ENCODE measurements at regions not wholly inside any gene's neighbourhood (a gene's known extent, or its start where the extent isn't known, plus 50 kb on each side); places are given as distances from the start of the nearest gene placed in this dataset.

GRCh38 chr11:57103899-57104605 is 77.7 kb upstream of the LRRC55 start:
- no peak for DNase-seq

DNA sequence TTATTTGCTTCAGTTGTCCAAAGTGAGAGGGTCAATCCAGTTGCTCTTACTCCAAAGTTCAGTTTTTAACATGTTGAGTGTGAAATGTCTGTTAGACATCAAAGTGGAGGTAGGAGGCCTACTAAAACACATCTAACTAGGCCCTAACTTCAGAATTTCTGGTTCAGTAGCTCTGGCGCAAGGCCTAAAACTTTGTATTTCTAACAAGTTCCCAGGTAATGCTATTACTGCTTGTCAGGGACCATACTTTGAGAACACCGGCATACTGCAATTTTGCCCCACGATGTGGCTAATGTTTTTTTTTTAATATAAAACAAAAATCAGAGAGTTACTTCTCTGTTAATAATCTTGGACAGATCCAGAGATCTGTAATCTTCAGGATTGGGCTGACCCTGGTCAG is 72.4 kb upstream of the LRRC55 start:
- no peak for DNase-seq

- DNase-seq, result no peak
Measured at GRCh38 chr11:57111619-57112018, 70.1 kb upstream of the LRRC55 start.

DNA sequence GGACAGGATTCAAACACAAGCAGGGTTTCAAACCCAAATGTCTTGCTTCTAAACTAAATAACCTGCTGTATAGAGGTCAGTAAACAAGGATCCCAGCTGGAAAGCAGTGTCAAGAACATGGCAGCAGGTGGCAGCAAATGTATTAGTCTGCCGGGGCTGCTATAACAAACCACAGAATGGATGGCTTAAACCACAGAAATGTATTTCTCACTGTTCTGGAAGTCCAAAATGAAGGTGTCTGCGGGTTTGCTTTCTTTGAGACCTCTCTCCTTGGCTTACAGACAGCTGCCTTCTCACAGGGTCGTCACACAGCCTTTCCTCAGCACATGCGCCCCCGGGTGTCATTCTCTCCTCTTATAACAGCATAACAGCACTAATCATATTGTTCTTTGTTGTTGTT is 65.1 kb upstream of the LRRC55 start:
- peak; percentile 20 to 26 for DNase-seq

DNA sequence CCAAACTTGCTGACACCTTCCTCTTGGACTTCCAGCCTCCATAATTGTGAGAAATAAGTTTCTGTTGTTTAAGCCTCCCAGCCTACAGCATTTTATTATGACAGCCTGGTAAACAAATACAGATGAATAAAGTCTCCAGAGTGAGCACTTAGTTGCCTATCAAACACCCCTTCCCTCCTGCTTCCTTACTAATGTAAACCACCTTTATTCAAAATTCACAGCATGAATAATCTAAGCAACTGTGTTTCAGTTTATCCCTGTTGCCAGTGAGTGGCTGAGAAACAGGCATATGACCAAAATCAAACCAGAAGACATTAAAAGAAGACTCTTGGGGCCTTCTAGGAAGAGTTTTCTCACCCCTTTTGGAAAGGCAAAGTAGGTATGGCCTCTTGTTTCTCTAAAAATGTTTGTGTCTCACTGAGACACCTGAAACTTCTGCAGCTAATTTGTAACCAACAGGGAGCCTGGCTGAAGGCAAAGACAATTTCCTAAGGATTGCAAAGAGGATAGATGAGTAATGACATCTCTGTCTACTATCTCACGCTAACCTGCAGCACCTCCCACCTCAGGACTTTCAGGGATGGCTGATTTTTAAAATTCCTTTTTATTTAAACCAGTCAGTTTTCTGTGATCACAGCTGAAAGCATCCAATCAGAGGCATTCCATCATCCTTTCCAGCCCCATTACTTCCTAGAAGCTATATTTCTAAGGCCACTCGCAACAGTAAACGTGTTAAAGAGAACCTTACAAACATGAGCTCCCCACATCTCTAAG is 61.4 kb upstream of the LRRC55 start:
- no peak for DNase-seq

- DNase-seq, result no peak
Measured at GRCh38 chr11:57121996-57122395, 59.8 kb upstream of the LRRC55 start.

DNA sequence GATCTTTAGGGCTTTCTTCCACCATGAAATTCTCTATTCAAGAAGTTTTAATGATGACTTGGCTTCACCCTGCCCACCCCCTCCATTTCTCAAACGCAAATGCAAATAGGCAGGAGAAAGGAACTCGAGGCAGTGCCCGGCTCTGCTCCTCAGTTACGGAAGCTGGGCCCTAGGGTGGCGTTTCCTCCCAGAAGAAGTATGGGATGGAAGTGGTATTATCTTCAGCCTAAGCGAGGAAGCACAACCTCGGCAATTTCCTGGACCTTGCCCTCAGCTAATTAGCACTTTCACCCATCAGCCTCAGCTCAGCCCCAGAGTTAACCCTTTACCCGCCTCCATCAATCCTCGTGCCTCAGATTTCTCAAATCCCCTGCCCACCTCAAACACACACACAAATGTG is 58.2 kb upstream of the LRRC55 start:
- DNase-seq, result no peak

DNA sequence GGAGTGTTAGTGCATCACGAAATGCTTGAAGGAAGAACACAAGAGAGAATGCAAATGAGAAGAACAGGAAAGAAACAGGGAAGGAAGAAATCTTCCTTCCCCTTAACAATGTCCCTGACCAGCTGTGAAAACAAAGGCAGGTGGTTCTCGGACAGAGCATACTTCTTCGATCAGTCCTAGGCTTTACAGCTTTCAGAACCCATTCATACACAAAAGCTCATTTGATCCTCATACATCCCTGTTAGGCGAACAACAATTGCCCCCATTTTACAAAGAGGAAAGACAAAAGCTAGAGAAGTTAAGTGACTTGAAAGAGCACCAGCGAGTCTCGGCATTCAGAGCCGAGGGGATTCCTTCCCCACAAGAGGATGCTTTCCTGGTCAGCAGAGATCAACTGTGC is 57.2 kb upstream of the LRRC55 start:
- DNase-seq, result no peak

DNA sequence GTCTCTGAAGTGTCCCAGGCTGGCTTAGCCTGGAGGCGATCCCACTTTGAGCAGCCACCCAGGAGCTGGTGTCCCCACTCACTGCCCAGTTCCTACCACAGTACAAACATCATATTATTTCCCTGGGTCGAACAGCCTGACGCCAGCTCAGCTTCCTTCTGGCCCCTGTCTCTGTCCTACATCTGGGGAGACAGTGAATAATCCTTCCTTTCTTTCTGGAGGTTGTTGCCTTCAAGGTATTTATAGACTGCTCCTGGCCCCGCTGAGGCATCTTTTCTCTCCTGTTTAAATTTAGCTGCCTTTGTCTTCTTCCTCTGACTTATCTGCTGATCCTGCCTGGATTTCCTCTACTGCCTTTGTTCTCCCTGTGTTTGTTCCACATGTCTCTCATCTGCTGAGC is 56.8 kb upstream of the LRRC55 start:
- DNase-seq, result no peak

DNA sequence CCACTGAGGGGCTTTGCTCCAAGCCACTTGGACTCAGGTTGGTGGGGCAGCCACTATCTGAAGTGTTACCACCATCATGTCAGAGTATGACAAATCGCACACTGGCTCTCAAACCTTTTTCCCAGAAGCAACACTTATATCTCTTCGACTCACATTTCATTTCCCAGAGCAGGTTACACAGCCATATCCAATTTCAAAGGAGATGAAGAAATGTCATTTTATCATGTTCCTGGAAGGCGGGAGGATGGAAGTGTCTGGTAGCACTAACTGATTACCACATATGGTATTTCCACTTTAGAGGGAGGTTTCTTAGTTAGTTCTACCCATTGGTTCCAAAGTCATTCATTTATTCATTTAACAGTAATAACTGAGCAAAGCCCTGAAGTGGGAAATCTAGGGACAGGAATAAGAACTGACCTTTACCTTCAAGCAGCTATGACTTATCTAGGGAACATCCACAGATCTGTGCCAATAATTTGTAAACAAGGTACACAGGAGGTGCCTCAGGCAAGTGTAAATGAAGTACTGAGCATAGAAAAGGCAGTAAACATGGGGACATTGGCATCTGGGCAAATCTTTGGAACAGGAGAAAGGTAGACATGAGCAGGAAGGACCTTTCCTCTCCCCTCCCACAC is 54.9 kb upstream of the LRRC55 start:
- no peak for DNase-seq

GRCh38 chr11:57131080-57131790 is 50.5 kb upstream of the LRRC55 start:
- DNase-seq, result peak in 1 of 2 experiments; percentile 19
